ENCODE measurements at regions not wholly inside any gene's neighbourhood (a gene's known extent, or its start where the extent isn't known, plus 50 kb on each side); places are given as distances from the start of the nearest gene placed in this dataset.

DNA sequence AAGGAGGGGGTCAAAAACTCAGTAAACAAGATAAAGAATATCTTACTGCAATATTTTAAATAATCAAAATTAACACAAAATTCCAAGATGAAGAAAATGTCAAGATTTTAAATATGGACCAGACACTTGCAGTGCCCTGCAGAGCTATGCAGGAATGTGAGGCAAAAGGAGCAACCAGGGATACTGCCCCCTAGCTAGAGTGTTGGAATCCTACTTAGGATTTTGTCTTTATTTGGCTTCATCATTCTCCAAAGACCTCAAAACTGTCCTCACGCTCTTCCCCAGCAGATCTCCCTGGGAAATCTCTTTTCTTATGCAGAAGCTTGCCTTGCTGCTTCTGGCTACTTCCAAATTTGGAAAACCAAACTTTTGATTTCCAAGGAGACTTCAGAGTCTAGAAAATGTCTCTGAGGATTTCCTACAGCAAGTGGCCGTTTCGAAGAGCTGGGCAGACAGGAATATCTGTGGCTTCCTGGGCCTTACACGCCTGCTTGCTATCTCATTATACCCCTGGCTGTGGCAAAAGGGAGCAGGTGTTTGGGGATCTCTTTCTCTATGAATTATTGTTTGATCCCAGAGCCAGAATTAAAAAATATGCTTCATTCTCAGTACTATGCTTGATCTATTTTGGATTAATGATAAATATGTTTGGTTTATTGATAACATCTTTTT, 232.2 kb upstream of the BMPER start:
- DNase-seq (ENCODE audit: extremely low spot score, unreplicated experiment), result no peak
- H3K4me3 Mint-ChIP-seq, result no peak overlapping the region
- no peaks in the 10 kb centered on the region for H3K36me3 Mint-ChIP-seq
- H3K9me3 Mint-ChIP-seq, result no peaks in the 10 kb centered on the region
- no peak overlapping the region for H3K27ac Mint-ChIP-seq
- TF ChIP-seq, protein P1, sequence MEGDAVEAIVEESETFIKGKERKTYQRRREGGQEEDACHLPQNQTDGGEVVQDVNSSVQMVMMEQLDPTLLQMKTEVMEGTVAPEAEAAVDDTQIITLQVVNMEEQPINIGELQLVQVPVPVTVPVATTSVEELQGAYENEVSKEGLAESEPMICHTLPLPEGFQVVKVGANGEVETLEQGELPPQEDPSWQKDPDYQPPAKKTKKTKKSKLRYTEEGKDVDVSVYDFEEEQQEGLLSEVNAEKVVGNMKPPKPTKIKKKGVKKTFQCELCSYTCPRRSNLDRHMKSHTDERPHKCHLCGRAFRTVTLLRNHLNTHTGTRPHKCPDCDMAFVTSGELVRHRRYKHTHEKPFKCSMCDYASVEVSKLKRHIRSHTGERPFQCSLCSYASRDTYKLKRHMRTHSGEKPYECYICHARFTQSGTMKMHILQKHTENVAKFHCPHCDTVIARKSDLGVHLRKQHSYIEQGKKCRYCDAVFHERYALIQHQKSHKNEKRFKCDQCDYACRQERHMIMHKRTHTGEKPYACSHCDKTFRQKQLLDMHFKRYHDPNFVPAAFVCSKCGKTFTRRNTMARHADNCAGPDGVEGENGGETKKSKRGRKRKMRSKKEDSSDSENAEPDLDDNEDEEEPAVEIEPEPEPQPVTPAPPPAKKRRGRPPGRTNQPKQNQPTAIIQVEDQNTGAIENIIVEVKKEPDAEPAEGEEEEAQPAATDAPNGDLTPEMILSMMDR (conservative IDR thresholded peaks at IDR 0.05), result peak; percentile 22
- H3K4me1 Mint-ChIP-seq (ENCODE audit: unreplicated experiment), result peaks cover 17% of the 10 kb centered on the region
- peaks cover 31% of the 10 kb centered on the region for H3K27me3 Mint-ChIP-seq

DNA sequence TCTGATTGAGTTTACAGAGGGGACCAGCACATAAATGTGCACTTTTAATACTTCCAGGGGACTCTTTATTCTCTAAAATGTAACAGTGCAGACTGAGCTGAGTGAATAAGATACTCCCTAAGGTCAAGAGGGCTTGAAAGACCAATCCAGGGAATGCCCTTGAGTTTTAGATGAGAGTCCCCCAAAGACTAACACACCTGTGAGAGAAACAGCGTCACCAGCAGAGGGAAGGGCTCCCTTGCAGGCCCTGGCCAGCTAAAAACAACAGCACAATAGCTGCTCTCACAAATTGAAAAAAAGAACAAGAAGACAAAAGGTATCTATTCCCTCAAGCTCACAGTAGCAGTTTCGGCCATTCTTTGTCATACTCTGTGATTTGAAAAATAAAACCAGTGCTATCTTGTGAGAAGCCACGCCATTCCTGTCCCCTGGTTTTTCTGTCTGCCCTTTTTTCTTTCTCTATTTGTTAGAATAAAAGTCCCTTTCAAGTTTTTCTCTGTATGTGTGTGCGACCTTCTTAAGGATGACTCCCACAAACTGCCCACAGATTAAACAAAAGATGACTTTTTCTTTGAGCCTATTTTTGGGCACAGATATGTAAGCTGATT, 230.4 kb upstream of the BMPER start:
- no peaks in the 10 kb centered on the region for H3K36me3 Mint-ChIP-seq
- TF ChIP-seq, protein P1 (conservative IDR thresholded peaks at IDR 0.05), result no peak
- DNase-seq (ENCODE audit: extremely low spot score, unreplicated experiment), result no peak
- H3K27ac Mint-ChIP-seq, result no peak overlapping the region
- no peak overlapping the region for H3K4me3 Mint-ChIP-seq
- peaks cover 11% of the 10 kb centered on the region for H3K9me3 Mint-ChIP-seq
- H3K27me3 Mint-ChIP-seq, result peaks cover 23% of the 10 kb centered on the region
- H3K4me1 Mint-ChIP-seq (ENCODE audit: unreplicated experiment), result peaks cover 7% of the 10 kb centered on the region

DNA sequence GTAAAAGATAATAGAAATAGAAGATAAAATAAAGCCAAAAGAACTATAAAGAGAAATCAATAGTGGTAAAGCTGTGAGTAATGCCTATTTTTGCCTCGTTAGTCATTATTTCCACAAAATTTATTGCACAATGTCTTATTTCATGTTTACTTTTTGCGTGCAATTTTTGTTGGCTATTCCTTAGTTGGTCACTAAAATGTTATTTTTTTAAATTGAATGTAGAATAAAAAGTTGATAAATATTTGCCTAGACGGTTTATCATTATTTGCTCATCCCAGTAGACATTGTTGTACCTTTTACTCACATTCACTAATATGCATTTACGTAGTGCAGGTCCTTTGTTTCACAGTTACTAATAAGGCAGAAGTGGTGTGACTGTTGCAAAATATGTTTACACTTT, 227.8 kb upstream of the BMPER start:
- no peak for DNase-seq (ENCODE audit: extremely low spot score, unreplicated experiment)
- TF ChIP-seq, protein P1 (conservative IDR thresholded peaks at IDR 0.05), result no peak
- H3K27ac Mint-ChIP-seq, result no peak overlapping the region
- peaks cover 11% of the 10 kb centered on the region for H3K9me3 Mint-ChIP-seq
- H3K4me1 Mint-ChIP-seq (ENCODE audit: unreplicated experiment), result no peaks in the 10 kb centered on the region
- H3K36me3 Mint-ChIP-seq, result peaks cover 6% of the 10 kb centered on the region
- peaks cover 13% of the 10 kb centered on the region for H3K27me3 Mint-ChIP-seq
- H3K4me3 Mint-ChIP-seq, result no peak overlapping the region

DNA sequence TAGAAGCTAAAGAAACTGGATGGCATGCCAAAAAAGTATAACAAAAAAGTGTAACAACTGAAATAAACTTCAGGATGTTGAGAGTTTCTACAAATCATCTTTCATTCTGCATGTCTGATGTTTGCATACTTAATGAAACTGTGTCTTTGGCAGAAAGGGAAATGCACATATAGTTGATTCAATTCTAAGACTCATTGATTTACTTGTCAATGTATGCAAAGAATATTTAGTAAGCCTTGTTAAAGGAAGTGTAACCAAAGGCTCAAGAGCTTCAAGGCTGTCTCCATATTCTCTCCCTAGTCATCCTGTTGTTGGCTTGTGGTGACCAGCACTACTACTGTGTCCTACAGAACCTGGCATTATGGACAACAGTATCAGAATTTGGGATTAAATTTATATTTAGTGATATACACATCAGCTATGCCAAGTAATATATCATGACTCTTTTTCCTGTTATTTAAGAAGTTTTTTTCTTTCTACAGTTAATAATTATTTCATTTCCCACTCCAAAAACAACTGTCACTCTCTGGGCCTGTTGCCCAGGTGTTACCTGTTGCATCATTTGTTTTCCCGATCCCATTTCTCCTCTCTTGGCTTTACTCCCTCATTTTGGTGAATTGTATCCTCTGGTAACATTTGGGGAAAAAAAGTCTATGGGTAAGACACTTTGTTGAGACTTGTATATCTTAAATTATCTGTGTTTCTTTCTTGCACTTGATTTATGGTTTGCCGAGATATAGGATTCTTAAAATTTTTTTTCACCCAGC, 226.6 kb upstream of the BMPER start:
- DNase-seq (ENCODE audit: extremely low spot score, unreplicated experiment), result no peak
- TF ChIP-seq, protein P1 (conservative IDR thresholded peaks at IDR 0.05), result no peak
- no peaks in the 10 kb centered on the region for H3K4me1 Mint-ChIP-seq (ENCODE audit: unreplicated experiment)
- peaks cover 8% of the 10 kb centered on the region for H3K27me3 Mint-ChIP-seq
- H3K4me3 Mint-ChIP-seq, result no peak overlapping the region
- H3K9me3 Mint-ChIP-seq, result peaks cover 11% of the 10 kb centered on the region
- peaks cover 6% of the 10 kb centered on the region for H3K36me3 Mint-ChIP-seq
- no peak overlapping the region for H3K27ac Mint-ChIP-seq

DNA sequence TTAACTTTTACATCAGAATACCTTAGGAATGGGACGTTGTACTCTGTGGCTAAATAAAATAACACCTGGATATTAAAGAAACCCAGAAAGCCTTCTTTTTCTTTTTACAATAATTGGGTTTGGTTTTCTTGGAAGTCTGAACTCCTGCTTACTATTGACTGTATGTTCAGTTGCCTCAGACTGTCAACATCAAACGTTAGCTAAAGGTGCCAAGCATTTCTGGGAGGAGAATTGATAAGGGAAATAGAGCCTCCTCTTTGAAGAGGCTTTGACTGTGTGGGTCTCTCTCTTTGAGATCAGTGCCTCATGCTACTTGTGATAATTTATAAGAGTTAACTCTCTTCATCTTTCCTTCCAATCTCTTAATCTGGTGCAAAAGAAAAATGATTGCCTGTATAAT, 224.7 kb upstream of the BMPER start:
- H3K9me3 Mint-ChIP-seq, result peaks cover 11% of the 10 kb centered on the region
- peaks cover 3% of the 10 kb centered on the region for H3K27me3 Mint-ChIP-seq
- peaks cover 7% of the 10 kb centered on the region for H3K4me1 Mint-ChIP-seq (ENCODE audit: unreplicated experiment)
- no peak overlapping the region for H3K4me3 Mint-ChIP-seq
- DNase-seq (ENCODE audit: extremely low spot score, unreplicated experiment), result no peak
- no peak overlapping the region for H3K27ac Mint-ChIP-seq
- H3K36me3 Mint-ChIP-seq, result peaks cover 6% of the 10 kb centered on the region
- TF ChIP-seq, protein P1 (conservative IDR thresholded peaks at IDR 0.05), result no peak
